Sciatic nerve (tissue), 2 donors: ENCODE measurements at regions not wholly inside any gene's neighbourhood (a gene's known extent, or its start where the extent isn't known, plus 50 kb on each side); places are given as distances from the start of the nearest gene placed in this dataset.

Experiments
- ATAC-seq: fragments of 200-7000 bp; cut with Tn5 transposase; one replicate; pipeline ENCODE4 v1.9.1; 2020; ENCODE audit warnings: mild to moderate bottlenecking, moderate library complexity
- DNase-seq: peaks from one replicate; pipeline ENCODE4 v3.0.0-alpha.2; 2020; ENCODE audit warnings: low spot score
- intact Hi-C: fragments of 100-400 bp; cut with DNase I; formaldehyde crosslinking; loops from one replicate; pipeline ENCODE4 v1.14.2; 2022
- donor health status: DM: no; HTN: no; CAD: no.
- donor health status: DM: no; HTN: no; CAD: no.

DNA sequence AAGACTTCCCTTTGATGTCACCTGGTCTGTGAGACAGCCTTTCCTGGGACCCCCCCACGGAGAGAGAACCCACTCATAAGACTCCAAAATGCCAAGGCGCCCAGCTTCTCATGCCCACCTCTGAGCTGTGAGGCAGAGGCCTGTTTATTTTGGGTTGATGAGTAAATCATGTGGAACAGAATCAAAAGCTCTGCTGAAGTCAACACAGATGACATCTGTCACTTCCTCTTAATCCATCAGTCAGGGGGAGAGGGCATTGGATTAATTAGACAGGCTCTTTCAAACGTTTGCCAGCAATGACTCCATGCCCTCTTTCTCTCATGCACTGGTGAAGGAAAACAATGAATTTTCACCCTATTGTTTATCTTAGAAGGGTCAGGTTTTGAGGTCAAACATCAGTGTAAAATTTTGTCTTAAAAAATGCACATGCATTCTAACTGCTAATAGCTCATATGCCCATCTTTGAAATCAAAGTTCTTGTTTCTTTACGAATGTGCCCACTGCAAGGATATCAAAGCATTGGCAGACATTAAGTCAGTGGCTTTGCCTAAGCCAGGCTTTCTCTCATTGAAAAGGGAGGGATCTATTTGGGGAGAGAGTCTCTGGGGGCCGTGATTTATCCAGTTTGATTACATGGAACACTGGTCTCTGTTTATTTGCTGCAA is 184.1 kb downstream of the ACKR3 start:
- ATAC-seq = no peak
- intact Hi-C loops = no loop called here
- no peak for DNase-seq

DNA sequence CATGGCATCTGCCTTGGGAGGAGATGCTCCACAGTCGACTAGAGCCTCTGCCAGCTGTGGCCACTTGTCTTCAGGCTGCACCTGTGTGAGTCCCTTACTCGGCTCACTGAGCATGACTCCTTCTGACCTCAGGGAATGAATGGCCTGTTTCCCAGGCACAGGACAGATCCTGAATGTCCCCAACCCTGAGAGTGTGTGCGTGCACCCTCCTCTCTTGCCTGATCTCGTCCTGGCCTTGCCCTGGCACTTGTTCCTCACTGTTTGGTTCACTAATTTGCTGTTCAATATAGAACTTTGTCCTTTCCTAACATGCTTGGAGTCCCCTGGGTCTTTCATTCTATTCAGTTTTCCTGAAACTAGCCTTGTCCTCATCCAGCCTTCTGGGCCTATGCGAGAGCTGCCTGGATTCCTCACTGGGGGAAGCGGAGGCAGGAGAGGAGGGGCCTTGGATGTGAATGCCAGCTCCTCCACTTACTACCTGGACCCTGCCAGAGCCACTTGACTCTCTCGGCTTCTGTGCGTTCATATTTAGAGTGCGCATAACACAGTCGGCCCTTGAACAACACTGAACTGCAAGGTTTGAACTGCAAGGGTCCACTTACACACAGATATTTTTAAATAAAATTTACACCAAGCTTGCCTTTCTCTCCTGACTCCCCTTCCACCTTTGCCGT is 184.8 kb downstream of the ACKR3 start:
- intact Hi-C loops = no loop called here
- no peak for DNase-seq
- no peak for ATAC-seq

DNA sequence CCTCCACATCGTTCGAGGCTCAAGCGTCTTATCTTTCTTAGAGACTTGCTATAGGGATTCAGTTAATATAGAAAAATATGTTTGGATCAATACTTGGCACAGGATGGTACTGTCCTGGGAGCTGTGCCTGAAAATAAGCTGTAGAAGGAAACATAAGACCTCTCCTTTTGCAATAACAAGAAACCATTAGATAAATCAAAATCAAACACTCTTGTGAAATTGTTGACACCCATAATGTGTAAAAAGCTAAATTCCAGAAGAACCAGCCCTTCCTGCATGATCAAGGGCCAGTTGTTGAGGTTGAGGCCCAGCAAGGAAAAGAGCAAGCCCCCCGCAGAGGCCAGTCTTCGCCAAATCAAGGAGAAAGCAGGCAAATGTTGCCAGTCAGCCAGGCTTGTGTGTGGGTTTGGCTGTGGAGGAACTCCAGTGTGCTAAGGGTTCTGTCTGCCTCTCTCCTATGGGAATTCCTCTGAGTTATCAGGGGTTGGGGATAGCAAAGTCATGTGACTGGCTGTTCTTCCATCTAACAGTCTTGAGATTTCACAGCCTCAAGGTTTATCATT is 185.7 kb downstream of the ACKR3 start:
- intact Hi-C loops = no loop called here
- no peak for DNase-seq
- ATAC-seq = peak; percentile 40

DNA sequence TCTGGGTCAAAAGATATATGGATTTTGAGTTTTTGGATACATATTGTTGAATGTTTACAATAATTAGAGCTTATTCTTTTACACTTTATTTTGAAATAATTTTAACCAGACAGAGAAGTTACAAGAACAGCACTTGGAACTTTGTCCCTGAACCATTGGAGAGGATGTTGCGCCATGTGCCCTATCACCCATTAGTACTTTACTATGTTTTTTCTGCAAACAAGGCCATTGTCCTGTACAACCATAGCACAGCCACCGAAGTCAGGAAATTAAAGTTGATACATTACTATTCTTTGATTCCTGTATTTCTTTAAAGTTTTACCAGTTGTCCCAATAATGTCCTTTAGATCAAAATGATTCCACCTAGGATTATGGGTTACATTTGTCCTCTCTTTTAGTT is 188.8 kb downstream of the ACKR3 start:
- no peak for DNase-seq
- ATAC-seq = no peak
- intact Hi-C loops = no loop called here

DNA sequence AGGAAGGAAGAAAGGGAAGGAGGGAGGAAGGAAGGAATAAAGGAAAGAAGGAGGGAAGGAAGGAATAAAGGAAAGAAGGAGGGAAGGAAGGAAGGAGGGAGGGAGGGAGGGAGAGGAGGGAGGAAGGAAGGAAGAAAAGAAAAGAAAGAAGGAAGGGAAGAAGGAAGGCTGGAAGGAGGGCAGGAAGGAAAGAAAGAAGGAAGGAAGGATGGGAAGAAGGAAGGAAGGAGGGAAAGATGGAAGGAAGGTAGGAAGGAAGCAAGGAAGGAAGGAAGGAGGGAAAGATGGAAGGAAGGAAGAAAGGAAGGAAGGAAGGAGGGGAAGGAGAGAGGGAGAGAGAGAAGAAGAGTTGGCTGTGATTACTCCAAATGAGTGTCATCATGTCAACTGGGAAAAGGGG is 190.6 kb downstream of the ACKR3 start:
- no peak for ATAC-seq
- no peak for DNase-seq
- intact Hi-C loops = no loop called here

DNA sequence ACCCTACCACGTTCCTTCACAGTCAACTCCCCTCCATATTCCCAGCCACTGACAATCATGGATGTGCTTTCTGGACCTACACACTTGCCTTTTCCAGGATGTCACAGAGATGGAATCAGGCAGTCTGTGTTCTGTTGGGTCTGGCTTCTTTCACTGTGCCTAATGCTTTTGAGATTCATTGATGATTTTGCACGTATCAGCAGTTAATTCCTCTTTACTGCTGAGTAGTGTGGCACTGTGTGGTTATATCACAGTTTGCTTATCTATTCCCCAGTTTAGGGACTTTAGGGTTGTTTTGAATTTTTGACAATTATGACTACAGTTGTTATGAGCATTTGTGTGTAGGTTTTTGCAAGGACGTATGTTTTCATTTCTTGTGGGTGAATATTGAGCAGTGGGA is 191.7 kb downstream of the ACKR3 start:
- no peak for DNase-seq
- no peak for ATAC-seq
- intact Hi-C loops = no loop called here

DNA sequence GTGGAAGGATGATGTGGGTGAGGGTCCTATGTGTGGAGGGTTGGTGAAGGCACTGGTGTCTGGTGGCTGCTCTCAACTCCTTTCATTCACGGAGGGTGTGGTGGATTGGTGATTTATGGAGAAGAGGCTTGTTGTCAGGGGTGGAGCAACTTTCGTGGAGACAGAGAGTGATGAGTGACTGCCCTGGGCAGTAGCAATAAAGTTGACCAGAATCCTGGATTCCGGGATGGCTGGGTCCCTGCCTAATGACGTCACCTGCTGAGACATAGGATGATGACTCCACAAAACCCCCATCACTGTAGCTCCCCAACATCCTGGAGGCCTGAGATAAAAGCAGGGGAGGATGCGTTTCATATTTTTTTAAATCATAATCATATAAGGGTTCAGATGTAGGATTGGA is 193.0 kb downstream of the ACKR3 start:
- ATAC-seq (no peak), DNase-seq (no peak)
- intact Hi-C loops = no loop called here

DNA sequence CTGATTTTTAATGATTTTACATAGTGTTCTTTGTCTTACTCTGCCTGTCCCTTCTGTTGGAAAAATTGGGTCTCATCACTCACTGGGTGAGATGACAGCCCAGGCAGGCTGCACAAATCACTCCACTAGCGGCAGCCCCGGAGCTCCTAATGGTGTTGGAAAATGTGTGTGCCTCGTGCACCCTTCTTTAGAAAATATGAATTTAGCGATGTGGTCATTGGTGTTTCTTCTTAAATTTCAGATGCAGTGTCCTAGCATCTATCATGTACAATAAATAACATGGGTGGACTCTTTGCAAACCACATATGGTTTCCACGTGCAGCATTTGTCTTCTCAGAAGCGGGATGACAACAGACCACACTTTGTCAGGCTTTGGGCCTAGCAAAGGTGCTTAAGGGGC is 194.2 kb downstream of the ACKR3 start:
- no peak for ATAC-seq
- intact Hi-C loops = no loop called here

DNA sequence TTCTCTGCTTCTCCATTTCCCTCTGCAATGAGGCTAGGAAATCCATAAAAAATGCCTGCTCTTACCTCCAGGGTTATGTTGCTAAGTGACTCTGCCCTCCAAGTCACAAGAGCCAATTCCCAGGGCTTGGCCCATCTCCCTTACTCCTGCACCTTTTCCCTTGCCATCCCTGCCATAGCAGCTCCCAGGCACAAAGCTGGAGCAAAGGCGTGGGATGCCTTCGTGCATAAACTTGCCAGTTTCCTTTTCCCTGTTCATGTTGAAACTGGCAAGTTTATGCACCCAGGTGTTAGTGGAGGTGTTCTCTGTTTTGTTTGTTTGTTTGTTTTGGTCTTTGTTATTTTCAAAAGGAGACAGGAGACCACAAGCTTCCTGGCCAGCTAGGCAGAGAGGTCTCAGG is 195.1 kb downstream of the ACKR3 start:
- ATAC-seq (no peak), DNase-seq (no peak)
- intact Hi-C loops = no loop called here

More for the DNA sequence above, 194.2 kb downstream of the ACKR3 start:
- DNase-seq = no peak

DNA sequence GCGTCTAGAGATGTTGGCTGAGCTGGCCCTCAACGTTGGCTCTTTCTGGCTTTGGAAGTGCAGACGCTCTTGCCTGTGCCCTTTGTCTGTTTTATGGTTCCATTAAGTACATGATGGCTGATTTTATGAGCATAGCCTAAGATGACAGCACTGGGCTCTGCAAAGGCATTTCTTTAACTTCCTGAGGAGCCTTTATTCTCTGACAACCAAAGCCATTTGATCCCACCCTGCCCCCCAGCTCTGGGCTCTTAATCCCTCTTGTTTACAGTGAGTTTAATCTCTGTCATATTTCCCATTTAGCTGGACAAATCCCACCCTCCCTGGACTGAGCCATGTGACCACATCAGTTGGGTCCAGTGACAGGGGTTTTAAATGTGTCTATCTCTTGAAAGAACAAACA is 195.9 kb downstream of the ACKR3 start:
- no peak for ATAC-seq
- no peak for DNase-seq
- intact Hi-C loops = no loop called here

DNA sequence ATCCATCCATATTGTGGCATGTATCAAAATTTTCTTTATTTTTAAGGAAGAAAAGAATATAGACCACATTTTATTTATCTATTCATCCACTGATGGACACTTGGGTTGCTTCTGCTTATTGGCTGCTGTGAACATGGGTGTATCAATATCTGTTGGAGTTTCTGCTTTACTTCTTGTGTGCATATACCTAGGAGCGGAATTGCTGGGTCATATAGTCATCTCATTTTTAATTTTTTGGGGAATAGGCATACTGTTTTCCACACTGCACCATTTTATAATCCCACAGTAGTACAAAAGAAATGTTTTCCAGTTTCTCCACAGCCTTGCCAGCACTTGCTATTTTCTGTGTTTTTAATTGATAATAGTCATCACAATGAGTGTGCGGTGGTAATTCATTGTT is 197.2 kb downstream of the ACKR3 start:
- intact Hi-C loops = no loop called here
- DNase-seq (no peak), ATAC-seq (no peak)

DNA sequence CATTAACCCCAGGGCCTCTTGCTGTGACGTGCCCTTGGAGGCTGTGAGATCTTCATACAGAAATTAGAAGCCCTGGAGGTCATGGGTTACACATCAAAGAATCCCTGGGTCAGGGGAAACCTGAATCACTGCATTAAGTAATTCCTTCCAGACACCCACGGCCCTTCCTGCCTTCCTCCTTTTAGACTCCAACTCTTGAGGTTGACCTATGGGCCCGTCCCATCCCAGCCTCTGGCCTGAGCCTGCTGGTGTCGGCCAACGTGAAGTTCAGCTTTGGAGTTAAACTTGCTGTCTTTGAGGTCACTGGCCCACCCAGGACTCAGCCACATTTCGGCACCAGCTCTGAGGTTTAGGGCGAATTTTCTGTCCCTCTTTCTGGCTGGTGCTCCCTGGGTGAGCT is 198.3 kb downstream of the ACKR3 start:
- intact Hi-C loops = no loop called here
- ATAC-seq (no peak), DNase-seq (no peak)

DNA sequence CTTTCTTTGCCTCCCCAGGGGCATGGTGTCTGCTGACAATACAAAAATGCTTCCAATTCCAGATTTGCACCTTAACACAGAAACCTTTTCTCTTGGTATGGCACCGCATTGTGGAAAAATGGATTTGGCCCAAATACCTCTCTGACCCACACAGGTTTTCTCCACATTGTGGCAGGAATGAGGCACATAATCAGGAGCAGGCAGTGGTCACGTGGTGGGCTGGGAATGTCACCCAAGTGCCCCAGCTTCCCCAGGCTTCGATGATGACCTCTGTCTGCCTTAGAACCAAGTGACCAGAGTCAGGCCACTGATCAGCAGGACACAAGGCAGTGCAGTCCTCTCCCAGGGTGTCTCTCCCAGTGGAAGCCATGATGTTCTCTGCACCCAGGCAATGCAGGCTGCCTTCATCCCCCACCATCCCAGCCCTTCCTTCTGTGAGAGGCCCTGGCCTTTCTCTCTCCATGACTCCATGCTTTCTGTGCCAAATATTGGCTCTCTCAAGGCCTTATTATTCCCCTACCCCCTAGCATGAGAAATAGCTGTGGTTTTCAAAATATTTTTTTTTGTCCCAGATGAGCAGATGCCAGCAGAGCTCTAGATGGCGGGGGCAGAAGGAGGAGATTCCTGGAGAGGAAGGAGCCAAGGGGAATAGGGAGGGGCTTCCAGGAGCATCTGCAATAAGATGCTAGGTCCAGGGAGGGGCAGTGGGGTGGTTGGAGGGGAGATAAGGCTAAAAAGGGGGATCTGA is 198.9 kb downstream of the ACKR3 start:
- DNase-seq (no peak), ATAC-seq (no peak)
- intact Hi-C loops = no loop called here

DNA sequence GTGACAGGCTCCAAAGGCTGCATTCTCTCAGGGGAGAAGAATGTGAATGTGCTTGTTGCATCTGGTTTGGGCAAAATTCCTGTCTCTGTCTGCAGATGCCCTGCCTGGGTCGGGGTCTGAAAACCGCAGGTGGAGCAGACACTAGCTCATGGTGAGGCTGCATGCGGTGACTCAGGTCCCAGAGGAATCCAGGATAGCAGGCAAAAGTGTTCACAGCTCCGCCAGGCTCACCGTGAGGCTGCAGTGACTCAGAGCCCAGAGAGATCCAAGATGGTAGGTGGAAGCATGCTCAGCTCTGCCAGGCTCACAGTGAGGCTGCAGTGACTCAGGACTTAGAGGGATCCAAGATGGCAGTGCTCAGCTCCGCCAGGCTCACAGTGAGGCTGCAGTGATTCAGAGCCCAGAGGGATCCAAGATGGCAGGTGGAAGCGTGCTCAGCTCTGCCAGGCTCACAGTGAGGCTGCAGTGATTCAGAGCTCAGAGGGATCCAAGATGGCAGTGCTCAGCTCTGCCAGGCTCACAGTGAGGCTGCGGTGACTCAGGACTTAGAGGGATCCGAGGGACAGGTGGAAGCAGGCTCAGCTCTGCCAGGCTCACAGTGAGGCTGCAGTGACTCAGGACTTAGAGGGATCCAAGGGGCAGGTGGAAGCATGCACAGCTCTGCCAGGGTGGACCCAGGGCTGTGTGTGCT is 200.5 kb downstream of the ACKR3 start:
- intact Hi-C loops = no loop called here
- DNase-seq (no peak), ATAC-seq (no peak)

DNA sequence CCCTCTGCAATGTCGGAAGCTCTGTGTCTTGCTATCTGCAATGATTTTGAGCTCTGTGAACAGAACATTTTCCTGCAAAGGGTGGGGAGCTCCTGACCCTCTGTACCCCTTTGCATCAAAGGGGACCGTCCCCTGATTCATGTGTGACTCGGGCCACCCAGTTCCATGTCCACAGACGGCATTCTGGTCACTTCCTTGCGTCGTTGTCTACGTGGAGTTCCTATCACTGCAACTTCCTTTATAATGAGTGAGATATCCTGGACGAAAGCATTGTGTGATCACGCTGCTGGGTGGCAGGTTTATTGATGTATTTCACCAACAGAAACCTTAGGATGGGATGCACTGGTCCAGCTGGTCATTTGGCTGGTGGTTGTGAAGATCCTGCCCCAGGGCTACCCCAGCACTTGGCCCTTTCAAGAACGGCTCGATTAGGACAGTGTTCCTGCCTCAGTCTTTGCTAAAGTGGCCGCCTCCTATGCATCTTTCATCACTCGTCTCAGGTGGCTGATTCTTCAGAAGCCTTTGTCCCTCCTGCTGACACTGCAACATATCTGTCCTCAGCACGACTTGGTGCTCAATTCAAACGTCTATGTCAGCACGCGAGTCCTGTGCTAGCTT is 202.7 kb downstream of the ACKR3 start:
- DNase-seq (no peak), ATAC-seq (no peak)
- intact Hi-C loops = no loop called here

DNA sequence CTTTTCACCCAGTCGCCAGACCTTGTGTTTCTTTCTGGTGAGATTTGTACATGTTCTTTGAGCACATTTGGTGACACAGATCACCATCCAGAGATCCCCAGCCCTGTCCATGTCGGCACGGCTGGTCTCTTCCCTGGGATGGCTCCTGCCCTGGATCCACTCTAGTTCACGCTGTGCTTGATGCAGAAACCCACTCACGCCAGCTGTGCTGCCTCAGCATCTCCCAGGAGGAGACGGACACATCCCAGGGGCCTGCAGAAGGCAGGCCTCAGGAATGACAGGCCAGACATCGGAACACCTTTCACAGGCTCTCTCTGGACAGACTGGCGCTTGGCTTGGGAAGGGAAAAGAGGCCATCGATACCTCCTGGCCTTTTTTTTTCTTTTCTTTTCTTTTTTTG is 203.6 kb downstream of the ACKR3 start:
- DNase-seq (no peak), ATAC-seq (no peak)
- intact Hi-C loops = no loop called here

DNA sequence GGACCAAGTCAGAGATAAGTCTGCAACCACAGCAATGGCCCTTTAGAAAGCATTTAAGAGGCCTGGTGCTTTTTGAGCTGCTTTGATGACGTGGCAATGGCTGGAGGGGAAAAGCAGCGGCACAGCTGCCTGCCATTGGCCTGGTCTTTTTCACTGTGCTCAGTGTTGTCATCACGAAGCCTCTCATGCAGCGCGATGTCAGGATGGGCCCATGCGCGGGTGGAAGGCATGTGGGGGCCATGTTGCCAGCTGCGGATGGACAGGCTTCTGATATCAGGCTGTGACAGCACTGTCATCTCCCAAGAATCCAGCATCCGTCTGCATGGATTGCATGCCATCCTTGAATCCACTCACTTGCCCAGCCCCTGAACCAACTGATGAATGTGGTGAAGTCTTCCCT is 204.5 kb downstream of the ACKR3 start:
- DNase-seq (no peak), ATAC-seq (no peak)
- intact Hi-C loops = no loop called here

DNA sequence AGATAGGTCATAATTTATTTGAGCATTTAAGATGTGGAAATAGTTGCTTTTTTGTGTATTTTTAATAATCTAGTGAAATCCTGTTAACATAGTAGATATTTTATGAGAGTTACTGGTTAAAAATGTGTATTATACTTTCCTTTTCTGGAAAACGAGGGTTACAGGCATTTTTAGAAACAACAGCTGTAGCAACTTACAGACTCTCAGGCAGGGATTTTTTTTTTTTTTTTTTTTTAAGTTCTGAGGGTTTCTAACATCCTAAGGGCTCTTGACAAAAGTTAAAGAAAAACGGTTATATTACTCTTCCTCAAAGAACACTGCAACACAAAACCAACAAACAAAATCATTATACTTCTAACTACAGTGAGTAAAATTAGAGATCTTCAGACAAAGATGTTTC is 205.9 kb downstream of the ACKR3 start:
- intact Hi-C loops = no loop called here
- ATAC-seq (no peak), DNase-seq (no peak)

DNA sequence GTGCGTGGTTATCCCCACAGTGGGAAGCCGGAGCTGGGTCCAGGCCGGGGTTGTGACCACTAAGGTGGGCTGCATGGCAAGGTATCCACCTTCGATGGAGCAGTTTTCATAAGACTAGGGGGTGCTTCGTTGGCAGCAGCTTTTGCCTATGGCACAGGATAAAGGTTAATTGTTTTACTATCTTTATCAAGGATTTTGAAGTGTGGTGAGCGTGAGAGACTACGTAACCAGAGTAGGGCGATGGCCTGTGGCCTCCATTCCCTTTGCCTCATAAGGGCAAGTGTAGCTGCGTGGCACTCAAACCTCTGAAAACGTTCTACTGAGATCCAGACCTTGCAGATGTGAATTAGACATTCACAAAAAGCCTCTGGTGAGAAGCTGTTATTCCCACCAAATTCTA is 206.6 kb downstream of the ACKR3 start:
- ATAC-seq (peak; percentile 23), DNase-seq (no peak)
- intact Hi-C loops = no loop called here
